Muscle of back (tissue), 3 donors: ENCODE measurements at regions not wholly inside any gene's neighbourhood (a gene's known extent, or its start where the extent isn't known, plus 50 kb on each side); places are given as distances from the start of the nearest gene placed in this dataset.

ENCODE experiments used
- DNase-seq, 3 donors: peaks; one replicate each; pipeline versions ENCODE4 v3.0.0 to v3.0.0-alpha.2; 2013

DNA sequence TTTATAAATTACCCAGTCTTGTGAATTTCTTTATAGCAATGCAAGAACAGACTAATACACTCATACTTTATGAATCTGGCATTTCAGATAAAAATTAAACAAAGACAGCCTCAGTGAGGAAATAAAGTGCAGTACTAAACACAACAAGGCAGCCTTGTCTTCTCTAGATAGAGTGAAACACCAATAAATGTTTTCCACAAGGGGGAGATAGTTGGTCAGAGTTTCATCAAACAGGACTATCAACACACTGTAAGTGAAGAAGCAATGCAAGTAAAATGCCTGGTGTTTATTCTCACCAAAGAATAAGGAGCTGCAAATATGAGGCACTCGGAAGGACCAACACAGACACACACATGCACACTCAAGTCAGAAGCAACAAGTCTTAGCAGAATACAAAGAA, 62.8 kb downstream of the FAM9B start:
- peak in 1 of 3 donors; percentile 24 for DNase-seq

DNA sequence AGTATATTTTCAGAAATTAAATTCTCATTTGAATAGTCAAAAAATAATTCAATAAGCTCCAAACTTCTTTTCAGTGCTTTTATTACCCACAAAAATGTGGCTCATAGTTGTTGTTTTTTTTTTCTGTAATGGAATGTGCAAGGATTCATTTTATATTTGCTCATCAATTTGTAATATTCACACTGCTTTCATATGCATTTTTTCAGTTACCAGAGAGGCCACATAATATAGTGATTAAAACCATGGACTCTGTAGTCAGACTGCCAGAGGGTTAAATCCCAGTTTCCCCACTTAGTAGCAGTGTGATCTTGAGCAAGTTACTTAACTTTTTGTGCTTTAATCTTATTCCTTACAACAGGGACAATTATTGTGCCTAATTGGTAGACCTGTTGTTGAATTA, 64.5 kb downstream of the FAM9B start:
- no peak for DNase-seq

DNA sequence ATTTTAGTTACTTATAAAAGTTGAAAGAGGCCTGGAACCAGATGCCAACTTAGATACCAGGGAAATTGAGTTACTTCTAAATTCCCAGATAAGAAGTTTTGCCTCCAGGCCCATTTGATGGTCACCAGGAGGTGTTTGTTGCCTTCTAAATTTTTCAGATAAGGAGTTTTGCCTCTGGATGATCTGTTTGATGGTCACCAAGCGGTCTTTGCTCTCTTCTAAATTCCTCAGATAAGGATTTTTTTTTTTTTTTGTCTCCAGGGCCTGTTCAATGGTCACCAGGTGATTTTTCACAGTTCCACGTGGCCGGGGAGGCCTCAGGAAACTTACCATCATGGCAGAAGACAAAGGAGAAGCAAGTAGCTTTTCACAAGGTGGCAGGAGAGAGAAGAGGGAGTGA, 66.5 kb downstream of the FAM9B start:
- no peak for DNase-seq

DNA sequence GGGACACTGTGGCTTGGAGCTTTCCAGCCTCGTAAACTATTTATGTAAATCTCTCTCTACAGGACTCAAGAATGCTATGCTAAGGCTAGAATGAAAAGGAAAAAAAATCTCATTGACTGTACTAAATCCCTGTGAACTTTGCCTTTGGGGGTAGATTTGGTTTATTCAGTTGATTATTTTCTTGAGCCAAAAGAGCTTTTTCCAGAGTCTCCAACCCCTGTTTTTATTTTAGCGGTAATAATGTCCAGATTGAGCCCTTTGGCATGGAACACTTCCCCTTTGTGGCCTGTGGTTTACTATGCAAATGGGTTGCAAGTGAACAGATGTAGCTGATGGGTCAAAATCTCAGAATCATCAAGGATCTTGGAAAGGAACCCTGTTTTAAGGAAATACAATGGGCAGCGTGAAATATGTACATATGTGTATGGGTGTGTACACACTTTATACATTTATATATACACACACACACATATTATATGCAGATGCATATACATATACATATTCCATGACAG, 72.9 kb downstream of the FAM9B start:
- DNase-seq: no peak

DNA sequence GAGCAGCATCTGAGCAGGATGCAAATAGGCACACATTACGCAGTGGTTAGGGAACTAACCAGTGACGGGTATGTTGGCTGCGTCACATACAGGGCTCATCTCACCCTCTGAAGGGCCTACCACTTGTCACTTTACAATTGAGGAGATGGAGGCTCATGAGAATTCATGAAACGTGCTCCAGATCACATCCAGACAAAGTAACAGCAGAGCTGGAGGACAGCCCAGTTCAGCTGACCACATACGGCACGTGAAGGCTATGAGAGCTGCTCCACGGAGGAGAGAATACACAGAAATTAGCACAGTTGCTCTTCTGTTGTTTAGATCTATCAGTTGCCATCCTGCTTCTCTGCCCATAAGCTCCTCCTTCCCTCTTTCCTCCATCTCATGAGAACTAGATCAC, 78.4 kb downstream of the FAM9B start:
- DNase-seq: peak; percentile 11 to 63 (median 12)

DNA sequence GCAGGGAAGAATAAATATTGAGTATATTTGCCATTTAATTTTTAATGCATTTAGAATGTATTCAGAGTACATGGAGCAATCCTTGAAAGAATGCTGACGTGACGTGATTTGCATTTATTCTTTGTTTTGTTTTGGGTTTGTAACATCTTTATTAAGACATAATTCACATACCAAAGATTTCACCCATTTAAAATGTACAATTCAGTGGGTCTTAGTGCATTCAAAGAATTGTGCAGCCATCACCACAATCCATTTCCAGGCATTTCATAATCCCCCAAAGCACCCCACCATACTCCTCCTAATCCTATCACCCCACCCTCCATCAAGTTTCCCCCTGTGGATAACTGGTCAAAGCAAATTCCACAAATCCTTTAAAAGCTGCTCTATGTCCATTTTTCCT, 87.4 kb downstream of the FAM9B start:
- DNase-seq: no peak

DNA sequence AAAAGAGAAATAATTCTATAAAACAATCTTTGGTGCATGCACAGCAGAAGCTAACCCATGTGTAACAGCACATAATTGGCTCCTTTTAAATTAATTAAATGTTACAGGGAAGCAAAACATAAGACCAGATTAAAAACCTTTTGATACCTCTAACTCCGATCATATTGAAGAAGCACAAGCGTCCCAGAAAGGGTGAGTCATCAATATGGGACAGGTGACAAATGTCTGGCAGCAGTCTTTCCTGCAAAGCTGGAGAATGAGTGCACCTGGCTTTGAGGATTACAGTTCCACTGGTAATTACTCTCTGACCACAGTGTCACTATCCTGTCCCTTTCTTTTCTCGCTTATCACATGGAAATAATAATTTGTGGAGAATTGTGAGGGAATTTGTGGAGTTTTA, 94.6 kb downstream of the FAM9B start:
- no peak for DNase-seq

DNA sequence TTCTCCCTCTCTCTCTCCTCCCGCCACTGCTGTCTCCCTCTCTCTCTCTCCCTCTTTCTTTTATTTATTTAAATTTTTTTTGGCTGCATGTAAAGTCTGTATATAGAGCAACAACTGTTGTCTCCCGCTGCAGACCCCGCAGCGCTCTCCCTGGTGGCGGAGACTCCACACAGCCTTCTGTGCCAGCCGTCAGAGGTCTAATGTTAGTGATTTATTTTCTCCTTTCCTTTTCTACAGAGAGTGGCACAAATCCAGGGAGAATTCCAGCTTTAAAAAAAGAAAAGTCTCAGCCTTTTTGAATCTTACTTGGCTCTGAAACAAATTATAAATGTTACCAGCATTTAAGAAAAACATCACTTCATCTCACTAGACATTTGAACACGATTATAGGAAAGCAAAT, 106.2 kb downstream of the FAM9B start:
- peak in 1 of 3 donors; percentile 16 for DNase-seq

DNA sequence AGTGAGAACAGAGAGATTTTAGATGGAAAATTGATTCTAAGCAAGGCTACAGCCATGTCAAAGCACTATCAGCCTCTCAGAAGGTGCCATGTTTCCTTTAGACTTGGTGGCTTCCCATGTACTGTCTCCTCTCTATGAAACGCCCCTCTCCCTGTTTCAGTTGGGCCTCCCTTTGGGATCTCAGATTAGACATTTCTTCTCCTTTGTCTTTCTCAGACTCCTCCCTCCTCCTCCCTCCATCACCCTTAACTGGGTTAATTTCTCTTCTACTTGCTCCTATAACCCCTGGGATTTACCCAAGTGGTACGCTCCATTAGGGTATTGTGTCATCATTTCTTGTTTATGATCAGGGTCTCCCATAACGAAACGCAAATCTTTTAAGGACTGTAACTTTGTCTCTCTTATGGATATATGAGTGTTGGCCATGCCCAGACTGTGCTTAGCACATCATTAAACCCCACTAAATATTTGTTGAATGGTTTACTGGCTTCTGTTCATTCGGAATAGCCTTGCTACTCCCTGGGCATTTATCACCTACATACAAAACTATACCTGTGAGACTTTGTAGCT, 106.8 kb downstream of the FAM9B start:
- DNase-seq: no peak

DNA sequence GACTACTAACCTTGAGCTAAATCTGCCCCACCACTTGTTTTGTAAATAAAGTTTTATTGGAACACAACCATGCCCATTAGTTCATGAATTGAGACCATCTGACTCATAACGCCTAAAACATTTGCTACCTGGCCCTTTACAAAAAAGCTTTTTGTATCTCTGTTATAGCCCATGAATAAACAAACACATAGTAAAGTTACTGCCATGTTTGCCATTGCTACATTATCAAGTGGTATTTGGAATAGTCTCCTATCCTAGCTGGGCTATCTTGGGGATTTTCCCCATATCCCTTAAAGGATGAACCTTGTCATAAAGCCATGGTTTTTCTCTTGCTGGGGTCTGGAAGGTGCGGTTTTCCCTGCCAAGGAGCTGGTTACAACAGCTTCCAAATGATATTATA, 112.3 kb downstream of the FAM9B start:
- DNase-seq: no peak

DNA sequence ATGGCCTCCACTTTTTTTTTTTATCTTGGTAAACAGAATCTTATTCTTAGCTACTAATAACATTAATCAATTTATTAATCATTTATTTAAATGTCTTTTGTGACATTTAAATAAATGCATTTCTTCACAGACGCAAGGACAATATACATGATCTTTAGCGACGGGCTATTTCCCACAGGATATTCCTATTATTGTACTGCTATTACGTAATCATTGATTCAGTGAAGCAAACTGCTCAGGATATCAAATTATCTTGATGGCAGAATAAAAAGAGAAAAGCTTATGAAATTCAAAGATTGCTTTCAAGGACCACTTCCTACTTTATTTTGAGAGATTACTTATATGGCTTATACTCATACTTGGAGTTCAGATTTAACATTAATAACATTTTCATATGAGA, 114.1 kb downstream of the FAM9B start:
- DNase-seq: no peak

DNA sequence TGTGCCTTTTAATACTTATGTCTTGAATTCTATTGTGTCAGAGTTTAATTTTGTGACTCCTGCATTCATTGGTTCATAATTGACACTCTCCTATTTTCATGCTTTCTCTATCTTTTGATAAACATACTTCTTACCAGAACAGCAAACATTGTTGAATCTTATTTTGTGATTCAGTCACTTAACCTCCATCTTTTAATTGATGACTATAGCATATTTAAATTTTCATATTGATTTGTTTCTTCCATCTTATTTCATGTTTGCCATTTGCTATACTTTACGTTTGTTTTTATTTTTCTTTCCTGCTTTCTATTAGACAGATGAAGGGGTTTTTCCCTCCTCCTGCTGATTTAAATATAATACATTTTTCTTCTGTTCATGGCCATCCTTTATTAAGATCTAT, 115.5 kb upstream of the FAM9A start:
- no peak for DNase-seq

DNA sequence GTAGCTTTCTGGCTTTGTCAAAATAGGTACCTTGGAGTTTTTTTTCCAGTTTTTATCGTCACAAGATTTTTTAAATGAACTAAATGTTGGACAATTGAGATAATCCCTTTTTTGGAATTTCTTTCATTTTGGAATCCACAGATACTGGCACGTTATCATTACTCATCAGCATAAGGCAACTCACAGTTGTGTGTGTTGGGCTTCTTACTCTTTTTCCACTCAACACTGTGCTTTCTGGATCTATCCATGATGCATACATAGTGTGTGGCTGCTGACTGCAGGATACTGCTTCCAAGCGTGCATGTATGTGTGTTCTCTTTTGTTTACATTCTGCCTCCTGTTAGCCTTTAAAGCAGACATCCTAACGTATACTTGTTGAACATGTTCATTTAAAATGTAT, 113.5 kb upstream of the FAM9A start:
- DNase-seq: peak; percentile 22 to 67 (median 40)

DNA sequence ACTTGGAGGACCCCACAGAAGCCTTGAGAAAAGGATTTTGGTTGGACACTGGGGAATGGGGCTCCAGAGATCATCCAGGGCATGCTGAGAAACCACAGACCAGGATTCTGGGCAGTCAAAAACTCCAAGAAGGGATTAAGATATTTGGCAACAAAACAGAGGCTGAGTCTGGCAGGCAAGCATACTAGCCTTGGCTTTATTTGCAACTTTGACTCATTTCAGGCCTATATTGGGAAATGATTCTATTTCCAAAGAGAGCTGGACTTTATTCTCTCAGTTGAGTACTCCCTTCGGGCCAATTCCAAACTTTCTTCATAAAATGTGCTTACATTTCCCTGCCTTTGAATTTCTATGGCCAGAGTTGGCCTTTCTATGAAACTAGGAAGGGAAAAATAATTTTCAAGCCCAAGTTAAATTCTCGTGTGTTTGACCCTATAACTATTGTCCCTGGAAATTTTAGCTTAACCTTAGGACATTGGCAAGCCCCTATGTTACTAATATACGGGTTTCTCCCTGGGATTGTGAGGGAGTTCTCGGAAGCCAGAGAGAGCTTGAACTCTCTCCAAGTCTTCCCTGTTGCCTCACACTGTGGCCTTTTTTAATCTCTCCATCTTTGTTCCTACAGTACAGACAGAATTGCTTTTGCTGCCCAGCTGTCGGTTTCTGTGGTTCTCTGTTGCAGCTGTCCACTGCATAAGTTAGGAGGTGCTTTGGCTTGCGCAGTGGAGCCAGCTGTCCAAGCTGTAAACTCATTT, 112.6 kb upstream of the FAM9A start:
- DNase-seq: peak; percentile 73 to 93 (median 86)

DNA sequence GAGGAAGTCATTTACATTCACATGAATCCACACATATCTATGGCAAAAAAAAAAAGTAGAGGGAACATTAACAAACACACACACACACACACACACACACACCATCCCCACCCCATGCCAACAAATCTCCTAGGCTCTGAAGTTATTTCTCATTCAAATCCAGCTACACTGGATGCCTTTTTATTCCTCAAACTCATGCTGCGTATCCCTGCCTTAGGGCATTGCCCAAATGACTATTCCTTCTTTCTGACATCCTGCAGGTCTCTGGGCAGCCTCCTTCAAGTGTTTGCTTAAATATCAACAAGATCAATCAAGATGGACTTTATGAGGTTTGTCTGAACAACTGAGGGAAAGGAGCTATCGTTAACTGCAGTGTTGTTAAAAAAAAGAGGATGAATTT, 106.5 kb upstream of the FAM9A start:
- DNase-seq: no peak

DNA sequence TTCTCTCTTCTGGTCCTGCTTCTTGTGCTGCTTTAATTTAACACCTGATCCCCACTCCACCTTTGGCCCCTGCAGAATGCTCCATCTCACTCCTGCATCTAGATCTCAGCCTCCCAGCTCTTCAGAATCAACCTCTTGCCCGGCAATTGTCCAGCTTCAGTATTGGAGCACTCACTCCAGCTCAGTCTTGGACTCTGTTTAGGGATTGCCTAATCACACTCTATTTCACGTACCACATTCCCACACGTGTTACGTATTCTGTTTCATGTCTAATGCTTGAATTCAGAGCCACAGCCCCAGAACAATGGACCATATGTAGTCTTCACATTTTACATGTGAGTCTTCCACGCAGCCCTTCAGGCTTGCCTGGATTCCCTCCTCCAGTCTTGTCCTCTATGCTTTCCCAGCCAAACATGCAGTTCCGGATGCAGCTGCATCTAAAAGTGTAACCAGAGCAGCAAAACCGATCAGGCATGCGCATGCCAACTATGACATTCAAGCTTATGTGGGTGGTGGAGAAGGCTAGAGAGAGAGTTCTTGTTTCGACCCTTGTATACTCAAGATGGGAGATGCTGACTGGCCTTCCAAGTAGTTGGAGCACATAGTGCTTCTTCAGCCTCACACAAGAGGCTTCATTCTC, 105.2 kb upstream of the FAM9A start:
- DNase-seq: no peak

DNA sequence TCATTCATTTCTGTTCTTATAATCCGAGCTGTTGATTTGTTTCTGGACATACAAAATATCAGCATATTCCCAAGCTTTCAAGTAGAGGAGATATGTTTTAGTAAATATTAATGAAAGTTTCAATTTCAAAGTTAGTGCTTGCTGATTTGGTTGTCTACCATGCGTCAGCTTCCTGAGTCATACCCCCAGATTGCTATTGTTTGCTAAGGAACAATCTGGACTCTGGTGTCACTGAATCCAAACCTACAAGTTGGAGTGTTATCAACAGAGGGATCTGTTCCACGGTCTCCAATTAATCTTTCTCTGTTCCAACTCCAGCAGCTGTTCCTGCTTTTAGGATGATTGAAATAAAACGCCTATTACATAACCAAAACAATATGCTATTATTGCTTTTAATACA, 96.1 kb upstream of the FAM9A start:
- DNase-seq: peak in 1 of 3 donors; percentile 7

DNA sequence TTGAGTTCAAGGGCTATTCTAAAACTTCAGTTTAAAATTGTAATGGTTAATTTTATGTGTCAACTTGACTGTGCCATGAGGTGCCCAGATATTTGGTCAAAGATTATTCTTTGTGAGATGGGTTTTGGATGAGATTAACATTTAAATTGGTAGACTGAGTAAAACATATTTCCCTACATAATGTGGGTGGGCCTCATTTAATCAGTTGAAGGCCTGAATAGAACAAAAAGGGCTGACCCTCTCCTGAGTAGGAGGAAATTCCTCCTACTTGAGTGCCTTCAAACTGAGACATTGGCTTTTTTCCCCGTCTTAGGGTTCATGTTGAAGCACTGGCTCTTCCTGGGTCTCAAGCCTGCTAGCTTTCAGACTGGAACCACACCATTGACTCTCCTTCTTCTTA, 89.6 kb upstream of the FAM9A start:
- no peak for DNase-seq

DNA sequence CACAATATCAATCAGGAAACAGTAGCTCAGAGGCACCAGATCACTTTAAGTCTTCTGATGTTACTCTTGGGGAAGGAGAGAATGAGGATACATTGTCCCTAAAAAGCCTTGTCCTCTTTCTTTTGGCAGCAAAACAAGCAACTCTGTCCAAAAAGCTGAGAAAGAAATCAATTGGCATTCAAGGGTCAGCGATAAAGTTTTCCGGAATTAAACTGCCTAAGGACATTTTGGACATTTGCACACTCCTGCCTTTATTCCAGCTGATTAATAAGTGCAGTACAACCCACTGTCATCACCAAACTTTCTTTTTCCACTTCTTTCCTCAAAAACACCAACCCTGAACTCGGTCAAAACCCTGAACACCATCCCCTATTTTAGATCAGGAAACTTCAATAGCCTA, 85.8 kb upstream of the FAM9A start:
- peak in 1 of 3 donors; percentile 4 for DNase-seq

DNA sequence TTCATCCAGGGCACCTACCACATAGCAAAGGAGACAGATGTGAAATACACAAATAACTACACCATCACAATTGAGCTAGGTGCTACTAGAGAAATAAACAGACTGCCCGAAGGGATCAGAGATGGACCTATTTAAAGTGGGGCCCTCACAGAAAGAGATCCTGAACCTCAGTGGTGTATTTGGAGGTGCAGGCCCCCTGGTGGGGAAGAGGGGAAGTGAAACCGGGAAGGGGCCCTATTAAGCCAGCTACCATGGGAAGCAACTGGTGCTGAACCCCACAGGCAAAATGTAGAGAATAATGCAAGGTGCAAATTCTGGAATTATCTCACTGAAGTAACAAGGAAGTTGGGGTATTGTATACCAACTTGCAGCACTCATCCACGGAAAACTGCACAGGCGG, 78.6 kb upstream of the FAM9A start:
- no peak for DNase-seq

DNA sequence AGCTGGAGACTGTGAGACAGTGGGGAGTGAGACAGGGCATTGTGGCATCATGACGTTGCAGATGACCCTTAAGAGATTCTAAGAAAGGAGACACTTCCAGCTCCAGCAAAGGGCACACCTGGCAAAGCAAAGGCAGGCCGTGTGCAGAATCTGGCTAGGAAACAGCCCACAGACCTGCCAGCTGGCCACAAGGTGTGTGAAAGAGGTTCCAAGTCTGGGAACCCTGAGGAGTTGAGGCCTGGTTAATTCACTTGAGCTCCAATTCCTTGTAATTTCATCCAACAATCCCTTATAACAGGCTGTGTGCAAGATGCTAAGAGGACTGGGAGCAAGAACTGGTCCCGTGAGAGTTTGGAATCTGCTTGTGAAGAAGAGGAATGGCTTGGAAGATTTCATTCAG, 72.8 kb upstream of the FAM9A start:
- DNase-seq: no peak

DNA sequence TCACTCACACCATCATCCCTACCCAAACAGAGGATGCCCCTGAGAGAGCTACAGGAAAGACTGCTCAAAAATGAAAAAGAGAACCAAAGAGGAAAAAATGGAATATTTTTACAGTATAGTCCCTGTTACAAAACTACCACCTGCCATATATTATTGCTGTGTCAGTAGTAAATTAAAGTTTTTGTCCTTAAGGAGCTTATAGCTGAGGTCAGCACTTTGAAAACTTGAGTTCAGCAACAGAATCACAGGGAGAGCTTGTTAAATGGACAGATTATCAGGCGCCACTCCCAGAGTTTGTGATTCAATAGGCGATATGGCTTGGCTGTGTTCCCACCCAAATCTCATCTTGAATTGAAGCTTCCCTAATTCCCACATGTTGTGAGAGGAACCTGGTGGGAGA, 71.9 kb upstream of the FAM9A start:
- no peak for DNase-seq

DNA sequence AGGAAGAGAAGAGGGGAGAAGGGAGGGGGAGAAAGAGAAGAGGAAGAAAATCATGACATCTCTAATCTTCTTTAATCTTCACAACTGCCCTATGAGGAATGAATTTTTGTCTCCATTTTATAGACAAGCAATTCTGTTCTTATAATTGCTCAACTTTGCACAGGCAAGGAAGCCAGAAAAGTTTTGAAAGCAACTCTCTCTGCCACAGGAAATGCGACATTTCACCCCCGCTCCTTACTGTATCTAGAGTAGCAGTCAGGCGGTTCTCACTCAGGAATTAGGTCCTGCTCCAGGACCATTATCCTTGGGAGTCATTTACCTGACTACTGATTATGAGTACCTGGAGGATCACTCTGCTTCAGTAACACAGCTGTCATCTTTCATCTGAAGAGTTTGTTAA, 69.2 kb upstream of the FAM9A start:
- DNase-seq: no peak
